K562 (cell line): ENCODE measurements at regions not wholly inside any gene's neighbourhood (a gene's known extent, or its start where the extent isn't known, plus 50 kb on each side); places are given as distances from the start of the nearest gene placed in this dataset.

Experiments used
- ATAC-seq: fragments of 200-7000 bp; cut with Tn5 transposase; 3 replicates; pipeline ENCODE4 v1.9.1; 2020; ENCODE audit warnings: moderate library complexity
- BruUV-seq: library from RNA; stranded (reverse); fragments of 400-500 nt; replicated peaks from 2 replicates; lab custom pipeline; 2021; lab: Mats Ljungman, UMichigan
- CTCF ChIA-PET: fragments of 300-600 bp; formaldehyde crosslinking; extraction: SDS; loops from one replicate; lab custom pipeline; 2021; ENCODE audit warnings: low intra/inter-chr PET ratio; lab: Yijun Ruan, JAX
- POLR2A ChIA-PET: fragments of 300-600, 350-650 bp; sonication (Branson Sonifier 250); formaldehyde crosslinking; extraction: SDS; loops from one replicate; lab custom pipeline; 2021; ENCODE audit warnings: antibody characterized with exemption, inconsistent platforms; lab: Yijun Ruan, JAX
- DNase-seq, 4 experiments: peaks; one replicate each; pipeline versions ENCODE4 v3.0.0 to v3.0.0-alpha.2; 2011 to 2018; ENCODE audit warnings: low spot score in 3 of 4, mixed read lengths in 3 of 4; ENCODE audit errors: extremely low read depth in 1 of 4
- FAIRE-seq: peaks from 2 replicates; lab custom pipeline; 2011; peaks lifted over from hg19 to GRCh38; lab: Jason Lieb, UNC
- H2AFZ ChIP-seq: 2 replicates; pipeline ENCODE4 v1.6.0; 2011; ENCODE audit warnings: low read depth, low read length, control low read depth, inconsistent platforms
- H3K27ac ChIP-seq: fragments of 200-600 bp; 3 replicates; pipeline ENCODE4 v1.8.0; 2011; ENCODE audit warnings: low read depth, mild to moderate bottlenecking, control low read depth, inconsistent platforms, low read length, moderate library complexity, mixed read lengths; ENCODE audit errors: extremely low read depth
- H3K27me3 ChIP-seq, 2 experiments: fragments of 300-600 bp in 1 of 2; 2 replicates in 1 of 2; 3 replicates in 1 of 2; pipeline versions ENCODE4 v1.6.0 to v1.8.0; 2011; ENCODE audit warnings: inconsistent platforms in 2 of 2, low read length in 2 of 2, mild to moderate bottlenecking in 1 of 2, mixed read lengths in 1 of 2, moderate library complexity in 1 of 2; ENCODE audit not compliant: control insufficient read depth in 2 of 2, insufficient read depth in 2 of 2
- H3K36me3 ChIP-seq: fragments of 300-600 bp; 3 replicates; pipeline ENCODE4 v1.8.0; 2011; ENCODE audit warnings: mild to moderate bottlenecking, low read length, inconsistent platforms; ENCODE audit not compliant: control insufficient read depth, insufficient read depth
- H3K4me1 ChIP-seq, 2 experiments: fragments of 200-600 bp in 1 of 2; replicated peaks in 1 of 2; 2 replicates in 1 of 2; 3 replicates in 1 of 2; pipeline versions ENCODE4 v1.5.1 to v1.8.0; 2011; ENCODE audit warnings: inconsistent platforms in 2 of 2, low read length in 2 of 2, mild to moderate bottlenecking in 1 of 2, mixed read lengths in 1 of 2, moderate library complexity in 1 of 2; ENCODE audit not compliant: control insufficient read depth in 2 of 2, insufficient read depth in 2 of 2
- H3K4me2 ChIP-seq: 2 replicates; pipeline ENCODE4 v1.6.1; 2011; ENCODE audit warnings: low read length, control low read depth, inconsistent platforms, mixed read lengths; ENCODE audit not compliant: insufficient read depth
- H3K4me3 ChIP-seq: fragments of 200-600 bp; sonication (generic), shearing (Covaris generic); 2 replicates; pipeline ENCODE4 v1.5.1; 2016; ENCODE audit warnings: control low read depth, inconsistent platforms
- H3K79me2 ChIP-seq: fragments of 200-600 bp; 3 replicates; pipeline ENCODE4 v1.8.0; 2011; ENCODE audit warnings: low read length, inconsistent platforms; ENCODE audit not compliant: control insufficient read depth, insufficient read depth
- H3K9ac ChIP-seq, 2 experiments: 2 replicates each; pipeline versions ENCODE4 v1.6.0 to v1.6.1; 2011; ENCODE audit warnings: low read depth in 2 of 2, low read length in 2 of 2, control low read depth in 1 of 2, inconsistent platforms in 1 of 2, mild to moderate bottlenecking in 1 of 2, mixed read lengths in 1 of 2; ENCODE audit not compliant: insufficient read depth in 1 of 2
- H3K9me1 ChIP-seq: one replicate; pipeline ENCODE4 v1.6.0; 2011; ENCODE audit warnings: inconsistent platforms, mild to moderate bottlenecking, low read length, moderate library complexity; ENCODE audit not compliant: control insufficient read depth, insufficient read depth
- H3K9me3 ChIP-seq: replicated peaks from 2 replicates; pipeline ENCODE4 v1.5.1; 2011; ENCODE audit warnings: low read depth, low read length, inconsistent platforms; ENCODE audit not compliant: control insufficient read depth, insufficient read depth
- H4K20me1 ChIP-seq: replicated peaks from 2 replicates; pipeline ENCODE4 v1.6.1; 2011; ENCODE audit warnings: low read length, inconsistent platforms, mixed read lengths; ENCODE audit not compliant: control insufficient read depth, insufficient read depth
- FOS ChIP-seq: IDR thresholded peaks from 3 replicates; pipeline ENCODE4 v1.6.1; 2011; ENCODE audit not compliant: insufficient read length; ENCODE audit errors: extremely low read depth
- KLF13 ChIP-seq: fragments of 450-650 bp; IDR thresholded peaks from 2 replicates; pipeline ENCODE4 v1.6.1; 2016; ENCODE audit warnings: missing genetic modification characterization, low read depth, mild to moderate bottlenecking, missing compliant biosample characterization, moderate library complexity, borderline replicate concordance
- MAZ ChIP-seq, 2 experiments: fragments of 450-650 bp in 1 of 2; sonication (generic) in 1 of 2; formaldehyde crosslinking; IDR thresholded peaks in 1 of 2; conservative IDR thresholded peaks in 1 of 2; 2 replicates each; pipeline versions ENCODE4 v1.4.0 to v1.5.0; 2020; ENCODE audit warnings: mild to moderate bottlenecking in 1 of 2, missing genetic modification reagents in 1 of 2
- PHB ChIP-seq: fragments of 250-450 bp; sonication (Bioruptor Pico); IDR thresholded peaks from 2 replicates; pipeline ENCODE4 v1.5.0; 2021
- SMC3 ChIP-seq: conservative IDR thresholded peaks from 2 replicates; pipeline ENCODE4 v1.6.1; 2011; ENCODE audit warnings: low read depth, low read length, improper control_type of control experiment; ENCODE audit not compliant: insufficient read depth
- ZFP1 ChIP-seq: fragments of 450-650 bp; formaldehyde crosslinking; IDR thresholded peaks from 2 replicates; pipeline ENCODE4 v1.4.0; 2020; ENCODE audit warnings: mild to moderate bottlenecking, mixed read lengths
- WGBS: fragments of 100-300 bp; shearing (Covaris generic); methylation state at CpG from one replicate; pipeline ENCODE4 v1.1.6; 2016; ENCODE audit warnings: low coverage, mixed read lengths; ENCODE audit not compliant: insufficient coverage; ENCODE audit errors: missing lambda C conversion rate; 5-methylcytosine and 5-hydroxymethylcytosine counted together
- in situ Hi-C: fragments of 300-500 bp; cut with MboI; formaldehyde crosslinking; loops from 4 replicates; pipeline ENCODE4 v1.15.0; 2018; ENCODE audit warnings: inconsistent platforms, mixed read lengths
- intact Hi-C: fragments of 100-400 bp; cut with micrococcal nuclease; formaldehyde crosslinking; loops from 2 replicates; pipeline ENCODE4 v1.14.2; 2022
- TF ChIP-seq, protein P1 (sequence below): fragments of 450-650 bp; IDR thresholded peaks from 2 replicates; pipeline ENCODE4 v1.6.1; 2016; ENCODE audit warnings: mild to moderate bottlenecking
- TF ChIP-seq, protein P2 (sequence below): fragments of 450-650 bp; formaldehyde crosslinking; IDR thresholded peaks from 2 replicates; pipeline ENCODE4 v1.4.0; 2020; ENCODE audit warnings: mild to moderate bottlenecking, moderate library complexity
- TF ChIP-seq, protein P3 (sequence below), 3 experiments: IDR thresholded peaks in 2 of 3; conservative IDR thresholded peaks in 1 of 3; 2 replicates each; pipeline ENCODE4 v1.5.1; 2011 to 2012; ENCODE audit warnings: low read length in 3 of 3, mild to moderate bottlenecking in 3 of 3, control low read depth in 2 of 3, improper control_type of control experiment in 1 of 3, inconsistent platforms in 1 of 3, low read depth in 1 of 3, mixed read lengths in 1 of 3, moderate library complexity in 1 of 3; ENCODE audit not compliant: insufficient read depth in 2 of 3
- TF ChIP-seq, protein P4 (sequence below): fragments of 450-650 bp; formaldehyde crosslinking; IDR thresholded peaks from 2 replicates; pipeline ENCODE4 v1.4.0; 2020; ENCODE audit warnings: mild to moderate bottlenecking, moderate library complexity
- TF ChIP-seq, protein P5 (sequence below): fragments of 200-800 bp; sonication (Bioruptor generic); IDR thresholded peaks from 2 replicates; pipeline ENCODE4 v1.6.1; 2017; ENCODE audit warnings: missing genetic modification characterization, missing compliant biosample characterization

DNA sequence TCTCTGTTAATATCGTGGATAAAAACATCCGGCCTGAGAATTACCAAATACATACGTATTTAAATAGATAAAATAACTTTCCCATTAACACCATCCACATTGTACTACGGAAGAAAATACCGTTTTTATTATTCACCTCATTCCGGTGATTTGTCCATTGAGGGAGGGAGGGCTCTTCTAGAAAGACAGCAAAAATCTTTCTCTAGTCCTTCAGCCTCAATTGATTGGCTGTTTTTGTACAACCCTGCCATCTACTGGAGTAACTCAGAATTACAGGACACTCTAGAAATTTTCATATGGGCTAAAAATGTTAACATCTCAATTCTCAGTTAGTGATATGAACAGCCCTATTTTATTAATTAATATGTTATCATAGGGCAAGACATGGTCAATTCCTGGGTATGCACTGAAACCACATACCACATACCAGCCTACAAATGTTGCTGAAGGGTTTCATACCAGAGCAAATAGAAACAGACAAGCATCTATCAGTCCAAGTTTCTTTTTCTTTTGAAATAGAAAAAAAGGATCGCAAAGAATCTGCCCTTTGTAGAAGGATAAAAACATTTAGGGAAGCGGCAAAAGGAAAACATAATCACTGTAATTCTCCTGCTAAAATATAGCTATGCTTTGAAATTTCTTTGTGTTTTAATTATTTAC is 55.8 kb upstream of the CDCA7L start:
- intact Hi-C loops, result loop anchor here (2.0 to 10.0 kb wide), 5 partner anchors 83 to 745 kb away; no protein-coding TSS in a partner anchor
- no peaks in the 10 kb centered on the region for H3K36me3 ChIP-seq
- H3K4me2 ChIP-seq, result no peak overlapping the region
- no peak overlapping the region for H3K9ac ChIP-seq
- H3K27ac ChIP-seq, result no peak overlapping the region
- no peak overlapping the region for H3K4me3 ChIP-seq
- H3K27me3 ChIP-seq, result peaks cover 2 to 6% of the 10 kb centered on the region in 2 experiments; a peak in 2 of 5 replicates
- H3K9me1 ChIP-seq, result no peaks in the 10 kb centered on the region
- WGBS, result 9% methylated on average over 8 of the region's 8 CpGs
- no peaks in the 10 kb centered on the region for H4K20me1 ChIP-seq
- no peaks in the 10 kb centered on the region for H3K4me1 ChIP-seq
- H3K79me2 ChIP-seq, result no peaks in the 10 kb centered on the region
- ChIA-PET POLR2A (interaction anchor here (0.7 kb wide), 1 partner anchor 56 kb away, joined by 3 read pairs; no protein-coding TSS in a partner anchor), CTCF (interaction anchor here (1.0 kb wide), 1 partner anchor 40 kb away, joined by 3 read pairs; no protein-coding TSS in a partner anchor)
- no peak overlapping the region for H2AFZ ChIP-seq
- in situ Hi-C loops, result loop anchor here (25.0 kb wide), 1 partner anchor 739 kb away; no protein-coding TSS in a partner anchor
- FAIRE-seq, result peak; percentile 89
- H3K9me3 ChIP-seq, result no peaks in the 10 kb centered on the region
- peak; percentile 77 for ATAC-seq
- peak; percentile 55 to 67 (median 64) for DNase-seq
- no TSS peak for BruUV-seq
- TF ChIP-seq, protein P1, sequence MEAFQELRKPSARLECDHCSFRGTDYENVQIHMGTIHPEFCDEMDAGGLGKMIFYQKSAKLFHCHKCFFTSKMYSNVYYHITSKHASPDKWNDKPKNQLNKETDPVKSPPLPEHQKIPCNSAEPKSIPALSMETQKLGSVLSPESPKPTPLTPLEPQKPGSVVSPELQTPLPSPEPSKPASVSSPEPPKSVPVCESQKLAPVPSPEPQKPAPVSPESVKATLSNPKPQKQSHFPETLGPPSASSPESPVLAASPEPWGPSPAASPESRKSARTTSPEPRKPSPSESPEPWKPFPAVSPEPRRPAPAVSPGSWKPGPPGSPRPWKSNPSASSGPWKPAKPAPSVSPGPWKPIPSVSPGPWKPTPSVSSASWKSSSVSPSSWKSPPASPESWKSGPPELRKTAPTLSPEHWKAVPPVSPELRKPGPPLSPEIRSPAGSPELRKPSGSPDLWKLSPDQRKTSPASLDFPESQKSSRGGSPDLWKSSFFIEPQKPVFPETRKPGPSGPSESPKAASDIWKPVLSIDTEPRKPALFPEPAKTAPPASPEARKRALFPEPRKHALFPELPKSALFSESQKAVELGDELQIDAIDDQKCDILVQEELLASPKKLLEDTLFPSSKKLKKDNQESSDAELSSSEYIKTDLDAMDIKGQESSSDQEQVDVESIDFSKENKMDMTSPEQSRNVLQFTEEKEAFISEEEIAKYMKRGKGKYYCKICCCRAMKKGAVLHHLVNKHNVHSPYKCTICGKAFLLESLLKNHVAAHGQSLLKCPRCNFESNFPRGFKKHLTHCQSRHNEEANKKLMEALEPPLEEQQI, result no peak
- TF ChIP-seq PHB (no peak), ZFP1 (CRISPR knock-in tag) (no peak), SMC3 (peak; percentile 52), FOS (no peak), MAZ (CRISPR knock-in tag; conservative IDR thresholded peaks at IDR 0.05 in 1 of 2, IDR thresholded peaks at IDR 0.05 in 1 of 2) (0 out of 4 replicates have a peak, but pooled peaks of 1 of the 2 experiments have one; percentile 21), KLF13 (no peak)
- TF ChIP-seq, protein P2, sequence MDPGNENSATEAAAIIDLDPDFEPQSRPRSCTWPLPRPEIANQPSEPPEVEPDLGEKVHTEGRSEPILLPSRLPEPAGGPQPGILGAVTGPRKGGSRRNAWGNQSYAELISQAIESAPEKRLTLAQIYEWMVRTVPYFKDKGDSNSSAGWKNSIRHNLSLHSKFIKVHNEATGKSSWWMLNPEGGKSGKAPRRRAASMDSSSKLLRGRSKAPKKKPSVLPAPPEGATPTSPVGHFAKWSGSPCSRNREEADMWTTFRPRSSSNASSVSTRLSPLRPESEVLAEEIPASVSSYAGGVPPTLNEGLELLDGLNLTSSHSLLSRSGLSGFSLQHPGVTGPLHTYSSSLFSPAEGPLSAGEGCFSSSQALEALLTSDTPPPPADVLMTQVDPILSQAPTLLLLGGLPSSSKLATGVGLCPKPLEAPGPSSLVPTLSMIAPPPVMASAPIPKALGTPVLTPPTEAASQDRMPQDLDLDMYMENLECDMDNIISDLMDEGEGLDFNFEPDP (CRISPR knock-in tag), result no peak
- TF ChIP-seq, protein P3, sequence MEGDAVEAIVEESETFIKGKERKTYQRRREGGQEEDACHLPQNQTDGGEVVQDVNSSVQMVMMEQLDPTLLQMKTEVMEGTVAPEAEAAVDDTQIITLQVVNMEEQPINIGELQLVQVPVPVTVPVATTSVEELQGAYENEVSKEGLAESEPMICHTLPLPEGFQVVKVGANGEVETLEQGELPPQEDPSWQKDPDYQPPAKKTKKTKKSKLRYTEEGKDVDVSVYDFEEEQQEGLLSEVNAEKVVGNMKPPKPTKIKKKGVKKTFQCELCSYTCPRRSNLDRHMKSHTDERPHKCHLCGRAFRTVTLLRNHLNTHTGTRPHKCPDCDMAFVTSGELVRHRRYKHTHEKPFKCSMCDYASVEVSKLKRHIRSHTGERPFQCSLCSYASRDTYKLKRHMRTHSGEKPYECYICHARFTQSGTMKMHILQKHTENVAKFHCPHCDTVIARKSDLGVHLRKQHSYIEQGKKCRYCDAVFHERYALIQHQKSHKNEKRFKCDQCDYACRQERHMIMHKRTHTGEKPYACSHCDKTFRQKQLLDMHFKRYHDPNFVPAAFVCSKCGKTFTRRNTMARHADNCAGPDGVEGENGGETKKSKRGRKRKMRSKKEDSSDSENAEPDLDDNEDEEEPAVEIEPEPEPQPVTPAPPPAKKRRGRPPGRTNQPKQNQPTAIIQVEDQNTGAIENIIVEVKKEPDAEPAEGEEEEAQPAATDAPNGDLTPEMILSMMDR (IDR thresholded peaks at IDR 0.05 in 2 of 3, conservative IDR thresholded peaks at IDR 0.05 in 1 of 3; ENCODE audit: insufficient read depth in 2 of 3, low read depth in 1 of 3, low read length in 3 of 3), result peak; percentile 49 to 85 (median 65); a peak in 5 of 6 replicates
- TF ChIP-seq, protein P4, sequence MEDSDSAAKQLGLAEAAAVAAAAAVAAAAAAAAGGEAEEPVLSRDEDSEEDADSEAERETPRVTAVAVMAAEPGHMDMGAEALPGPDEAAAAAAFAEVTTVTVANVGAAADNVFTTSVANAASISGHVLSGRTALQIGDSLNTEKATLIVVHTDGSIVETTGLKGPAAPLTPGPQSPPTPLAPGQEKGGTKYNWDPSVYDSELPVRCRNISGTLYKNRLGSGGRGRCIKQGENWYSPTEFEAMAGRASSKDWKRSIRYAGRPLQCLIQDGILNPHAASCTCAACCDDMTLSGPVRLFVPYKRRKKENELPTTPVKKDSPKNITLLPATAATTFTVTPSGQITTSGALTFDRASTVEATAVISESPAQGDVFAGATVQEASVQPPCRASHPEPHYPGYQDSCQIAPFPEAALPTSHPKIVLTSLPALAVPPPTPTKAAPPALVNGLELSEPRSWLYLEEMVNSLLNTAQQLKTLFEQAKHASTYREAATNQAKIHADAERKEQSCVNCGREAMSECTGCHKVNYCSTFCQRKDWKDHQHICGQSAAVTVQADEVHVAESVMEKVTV (CRISPR knock-in tag), result peak; percentile 71
- TF ChIP-seq, protein P5, sequence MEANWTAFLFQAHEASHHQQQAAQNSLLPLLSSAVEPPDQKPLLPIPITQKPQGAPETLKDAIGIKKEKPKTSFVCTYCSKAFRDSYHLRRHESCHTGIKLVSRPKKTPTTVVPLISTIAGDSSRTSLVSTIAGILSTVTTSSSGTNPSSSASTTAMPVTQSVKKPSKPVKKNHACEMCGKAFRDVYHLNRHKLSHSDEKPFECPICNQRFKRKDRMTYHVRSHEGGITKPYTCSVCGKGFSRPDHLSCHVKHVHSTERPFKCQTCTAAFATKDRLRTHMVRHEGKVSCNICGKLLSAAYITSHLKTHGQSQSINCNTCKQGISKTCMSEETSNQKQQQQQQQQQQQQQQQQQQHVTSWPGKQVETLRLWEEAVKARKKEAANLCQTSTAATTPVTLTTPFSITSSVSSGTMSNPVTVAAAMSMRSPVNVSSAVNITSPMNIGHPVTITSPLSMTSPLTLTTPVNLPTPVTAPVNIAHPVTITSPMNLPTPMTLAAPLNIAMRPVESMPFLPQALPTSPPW, result 0 out of 2 replicates have a peak, but pooled peaks have one; percentile 23
